SK-N-SH (cell line): ENCODE measurements at regions not wholly inside any gene's neighbourhood (a gene's known extent, or its start where the extent isn't known, plus 50 kb on each side); places are given as distances from the start of the nearest gene placed in this dataset.

Experiments
- CTCF ChIA-PET: fragments of 300-600, 350-600 bp; formaldehyde crosslinking; extraction: SDS; loops from one replicate; lab custom pipeline; 2021; lab: Yijun Ruan, JAX
- POLR2A ChIA-PET: fragments of 350-600 bp; sonication (Branson Sonifier 250); formaldehyde crosslinking; extraction: SDS; loops from one replicate; lab custom pipeline; 2020; ENCODE audit warnings: antibody characterized with exemption, inconsistent platforms; lab: Yijun Ruan, JAX
- DNase-seq: peaks from one replicate; pipeline ENCODE4 v3.0.0; 2012
- H2AFZ ChIP-seq: fragments of 200-600 bp; sonication (generic); 2 replicates; pipeline ENCODE4 v1.8.1; 2016; ENCODE audit warnings: antibody characterized with exemption, mild to moderate bottlenecking, low read depth
- H3F3A ChIP-seq: fragments of 200-600 bp; sonication (generic); replicated peaks from 2 replicates; pipeline ENCODE3; 2016; ENCODE audit warnings: antibody characterized with exemption, mild to moderate bottlenecking; ENCODE audit not compliant: insufficient read depth
- H3K27ac ChIP-seq, 2 experiments: fragments of 200-500 bp in 1 of 2; fragments of 200-600 bp in 1 of 2; sonication (Bioruptor generic) in 1 of 2; sonication (generic), shearing (Covaris generic) in 1 of 2; 2 replicates each; pipeline versions ENCODE4 v1.5.1 to v1.6.1; 2014 to 2016; ENCODE audit warnings: low read depth in 2 of 2, inconsistent platforms in 1 of 2, low read length in 1 of 2, mild to moderate bottlenecking in 1 of 2, mixed read lengths in 1 of 2
- H3K27me3 ChIP-seq: fragments of 200-600 bp; sonication (generic), shearing (Covaris generic); 2 replicates; pipeline ENCODE4 v1.6.1; 2016; ENCODE audit warnings: mixed run types; ENCODE audit not compliant: insufficient read depth
- H3K36me3 ChIP-seq, 2 experiments: fragments of 200-500 bp in 1 of 2; fragments of 200-600 bp in 1 of 2; sonication (Bioruptor generic) in 1 of 2; sonication (generic) in 1 of 2; replicated peaks in 1 of 2; 2 replicates each; pipeline versions ENCODE3 to v1.5.1; 2014 to 2016; ENCODE audit warnings: low read length in 1 of 2, mild to moderate bottlenecking in 1 of 2; ENCODE audit not compliant: insufficient read depth in 2 of 2, control insufficient read depth in 1 of 2
- H3K4me1 ChIP-seq, 2 experiments: fragments of 200-500 bp in 1 of 2; fragments of 200-600 bp in 1 of 2; sonication (Bioruptor generic) in 1 of 2; sonication (generic), shearing (Covaris generic) in 1 of 2; 2 replicates each; pipeline versions ENCODE4 v1.5.1 to v1.6.1; 2014 to 2016; ENCODE audit warnings: low read depth in 1 of 2, low read length in 1 of 2, mixed run types in 1 of 2; ENCODE audit not compliant: insufficient read depth in 2 of 2, control insufficient read depth in 1 of 2
- H3K4me2 ChIP-seq: fragments of 200-600 bp; sonication (generic), shearing (Covaris generic); 2 replicates; pipeline ENCODE4 v1.6.1; 2017; ENCODE audit warnings: mixed run types
- H3K4me3 ChIP-seq, 2 experiments: fragments of 200-500 bp in 1 of 2; fragments of 200-600 bp in 1 of 2; sonication (Bioruptor generic) in 1 of 2; sonication (generic), shearing (Covaris generic) in 1 of 2; 2 replicates each; pipeline versions ENCODE4 v1.5.1 to v1.8.1; 2014 to 2016; ENCODE audit warnings: low read depth in 2 of 2, inconsistent platforms in 1 of 2, low read length in 1 of 2, mild to moderate bottlenecking in 1 of 2, mixed read lengths in 1 of 2, moderate library complexity in 1 of 2
- H3K79me2 ChIP-seq: fragments of 200-600 bp; sonication (generic); 2 replicates; pipeline ENCODE4 v1.8.1; 2017; ENCODE audit warnings: mild to moderate bottlenecking; ENCODE audit not compliant: insufficient read depth
- H3K9ac ChIP-seq: fragments of 200-600 bp; sonication (generic); 2 replicates; pipeline ENCODE4 v1.6.1; 2017; ENCODE audit warnings: mixed run types
- H3K9me2 ChIP-seq: fragments of 200-600 bp; sonication (generic); 2 replicates; pipeline ENCODE4 v1.6.1; 2017; ENCODE audit warnings: mixed run types
- H3K9me3 ChIP-seq: fragments of 200-600 bp; sonication (generic); 2 replicates; pipeline ENCODE4 v1.6.1; 2017; ENCODE audit warnings: mixed run types, mild to moderate bottlenecking, moderate library complexity
- H4K20me1 ChIP-seq: fragments of 200-600 bp; sonication (generic); 2 replicates; pipeline ENCODE4 v1.6.1; 2017; ENCODE audit warnings: mild to moderate bottlenecking, mixed run types; ENCODE audit not compliant: insufficient read depth
- EP300 ChIP-seq, 2 experiments: IDR thresholded peaks; 2 replicates each; pipeline versions ENCODE4 v1.4.0 to v1.6.1; 2012; ENCODE audit warnings: borderline replicate concordance in 1 of 2, low read depth in 1 of 2, low read length in 1 of 2
- EZH2phosphoT487 ChIP-seq: fragments of 200-600 bp; sonication (generic); IDR thresholded peaks from 2 replicates; pipeline ENCODE4 v1.6.1; 2017; ENCODE audit warnings: low read depth, mixed run types, mild to moderate bottlenecking, antibody characterized with exemption, moderate library complexity, borderline replicate concordance
- FOXM1 ChIP-seq: IDR thresholded peaks from 2 replicates; pipeline ENCODE4 v1.4.0; 2012; ENCODE audit warnings: low read depth, mild to moderate bottlenecking
- GATA2 ChIP-seq: sonication (generic); formaldehyde crosslinking; IDR thresholded peaks from 2 replicates; pipeline ENCODE4 v1.5.0; 2020; ENCODE audit warnings: mild to moderate bottlenecking, missing genetic modification reagents
- JUND ChIP-seq: IDR thresholded peaks from 2 replicates; pipeline ENCODE4 v1.4.0; 2012
- PBX3 ChIP-seq: IDR thresholded peaks from 2 replicates; pipeline ENCODE4; 2012
- RCOR1 ChIP-seq: fragments of 150-350 bp; IDR thresholded peaks from 2 replicates; pipeline ENCODE4 v1.6.1; 2017; ENCODE audit warnings: antibody characterized with exemption, low read length
- REST ChIP-seq: IDR thresholded peaks from 2 replicates; pipeline ENCODE4 v1.6.1; 2012; ENCODE audit warnings: mild to moderate bottlenecking, low read depth, low read length, moderate library complexity
- RFX5 ChIP-seq: IDR thresholded peaks from 2 replicates; pipeline ENCODE4 v1.6.1; 2012; ENCODE audit warnings: mild to moderate bottlenecking, improper control_type of control experiment, low read length
- RXRA ChIP-seq: IDR thresholded peaks from 2 replicates; pipeline ENCODE4 v1.4.0; 2012; ENCODE audit warnings: low read depth, mild to moderate bottlenecking, borderline replicate concordance
- SIN3A ChIP-seq: IDR thresholded peaks from 2 replicates; pipeline ENCODE4 v1.6.1; 2012; ENCODE audit warnings: low read depth, mild to moderate bottlenecking, low read length, moderate library complexity, borderline replicate concordance
- TAF1 ChIP-seq: IDR thresholded peaks from 2 replicates; pipeline ENCODE4 v1.6.1; 2012; ENCODE audit warnings: low read depth, mild to moderate bottlenecking, low read length, moderate library complexity, borderline replicate concordance
- TCF12 ChIP-seq: IDR thresholded peaks from 2 replicates; pipeline ENCODE4 v1.4.0; 2012
- USF1 ChIP-seq: IDR thresholded peaks from 2 replicates; pipeline ENCODE4 v1.4.0; 2012; ENCODE audit warnings: low read depth, borderline replicate concordance
- USF2 ChIP-seq: fragments of 150-350 bp; IDR thresholded peaks from 2 replicates; pipeline ENCODE4 v1.6.1; 2017; ENCODE audit warnings: antibody characterized with exemption, low read length, low read depth, borderline replicate concordance
- ZBTB33 ChIP-seq: IDR thresholded peaks from 2 replicates; pipeline ENCODE4 v1.4.0; 2012; ENCODE audit warnings: low read depth, borderline replicate concordance
- WGBS: methylation state at CpG from one replicate; pipeline ENCODE4 v1.1.6; 2017; ENCODE audit warnings: low lambda C conversion rate; 5-methylcytosine and 5-hydroxymethylcytosine counted together

GRCh38 chr13:99700468-99700867 is 199.2 kb downstream of the TM9SF2 start:
- Histone ChIP-seq H3K36me3 (no peaks in the 10 kb centered on the region), H3K79me2 (no peaks in the 10 kb centered on the region), H3K9me3 (no peaks in the 10 kb centered on the region), H2AFZ (no peak overlapping the region), H3K27me3 (no peaks in the 10 kb centered on the region), H3K4me3 (no peak overlapping the region), H3K4me2 (no peak overlapping the region), H3F3A (no peaks in the 10 kb centered on the region), H3K4me1 (no peaks in the 10 kb centered on the region), H3K9me2 (no peaks in the 10 kb centered on the region), H4K20me1 (no peaks in the 10 kb centered on the region), H3K27ac (no peak overlapping the region), H3K9ac (no peak overlapping the region)
- ChIA-PET POLR2A (no interaction called here), CTCF (interaction anchor here (1.1 to 1.3 kb wide), 2 partner anchors 9 to 10 kb away, joined by 3 read pairs; no protein-coding TSS in a partner anchor)
- WGBS: 85% methylated on average over 4 of the region's 7 CpGs
- no peak for DNase-seq
- TF ChIP-seq USF2: no peak
- no peak for TF ChIP-seq EZH2phosphoT487
- TF ChIP-seq RFX5: no peak
- no peak for TF ChIP-seq USF1
- no peak for TF ChIP-seq PBX3
- no peak for TF ChIP-seq GATA2 (CRISPR knock-in tag)
- TF ChIP-seq RCOR1: no peak
- no peak for TF ChIP-seq ZBTB33
- TF ChIP-seq REST: no peak
- TF ChIP-seq FOXM1: no peak
- no peak for TF ChIP-seq TAF1
- no peak for TF ChIP-seq EP300 (IDR thresholded peaks at IDR 0.05; ENCODE audit: borderline replicate concordance in 1 of 2, low read depth in 1 of 2, low read length in 1 of 2)
- no peak for TF ChIP-seq JUND
- no peak for TF ChIP-seq TCF12
- no peak for TF ChIP-seq SIN3A
- TF ChIP-seq RXRA: no peak
